ENCODE measurements at regions not wholly inside any gene's neighbourhood (a gene's known extent, or its start where the extent isn't known, plus 50 kb on each side); places are given as distances from the start of the nearest gene placed in this dataset.

GRCh38 chr20:56820984-56821383 is 191.9 kb downstream of the TFAP2C start:
- Histone ChIP-seq H3K4me3 (ENCODE audit: low read length) (no peak overlapping the region), H3K36me3 (ENCODE audit: insufficient read depth, low read length) (no peaks in the 10 kb centered on the region), H3K27me3 (ENCODE audit: insufficient read depth, low read depth, low read length) (no peaks in the 10 kb centered on the region), H3K9ac (ENCODE audit: low read length) (no peak overlapping the region), H3F3A (ENCODE audit: insufficient read depth, low read length, poor library complexity, severe bottlenecking) (no peaks in the 10 kb centered on the region), H2AFZ (ENCODE audit: low read depth, low read length) (no peak overlapping the region), H3K9me2 (ENCODE audit: insufficient read depth, low read length) (no peaks in the 10 kb centered on the region), H4K20me1 (ENCODE audit: insufficient read depth) (no peaks in the 10 kb centered on the region), H3K79me2 (replicated peaks; ENCODE audit: insufficient read depth, low read length) (no peaks in the 10 kb centered on the region), H3K9me3 (ENCODE audit: low read length) (no peaks in the 10 kb centered on the region), H3K4me2 (ENCODE audit: low read length) (no peak overlapping the region), H3K27ac (ENCODE audit: low read length) (no peak overlapping the region)
- TF ChIP-seq TAF1 (IDR thresholded peaks at IDR 0.05; ENCODE audit: low read depth) = no peak
- TF ChIP-seq EZH2 (IDR thresholded peaks at IDR 0.05; ENCODE audit: borderline replicate concordance, insufficient read depth, low read length, poor library complexity, severe bottlenecking) = no peak
- no peak for TF ChIP-seq SMC3 (conservative IDR thresholded peaks at IDR 0.05; ENCODE audit: poor library complexity)
- TF ChIP-seq CTCF (IDR thresholded peaks at IDR 0.05; ENCODE audit: poor library complexity, severe bottlenecking) = no peak
- TF ChIP-seq MXI1 (conservative IDR thresholded peaks at IDR 0.05; ENCODE audit: poor library complexity, severe bottlenecking) = no peak
- no peak for TF ChIP-seq RAD21 (conservative IDR thresholded peaks at IDR 0.05)
- no peak for TF ChIP-seq REST (IDR thresholded peaks at IDR 0.05; ENCODE audit: borderline replicate concordance)
- no peak for TF ChIP-seq POLR2AphosphoS5 (IDR thresholded peaks at IDR 0.05)
- no peak for TF ChIP-seq EP300 (conservative IDR thresholded peaks at IDR 0.05; ENCODE audit: poor library complexity, severe bottlenecking)

GRCh38 chr20:56826306-56826704 is 197.2 kb downstream of the TFAP2C start:
- H4K20me1 ChIP-seq (ENCODE audit: insufficient read depth) = no peaks in the 10 kb centered on the region
- no peak for TF ChIP-seq TAF1 (IDR thresholded peaks at IDR 0.05; ENCODE audit: low read depth)
- TF ChIP-seq REST (IDR thresholded peaks at IDR 0.05; ENCODE audit: borderline replicate concordance) = no peak
- H3K9ac ChIP-seq (ENCODE audit: low read length) = no peak overlapping the region
- no peaks in the 10 kb centered on the region for H3K79me2 ChIP-seq (replicated peaks; ENCODE audit: insufficient read depth, low read length)
- H3K36me3 ChIP-seq (ENCODE audit: insufficient read depth, low read length) = no peaks in the 10 kb centered on the region
- H2AFZ ChIP-seq (ENCODE audit: low read depth, low read length) = no peak overlapping the region
- H3K4me2 ChIP-seq (ENCODE audit: low read length) = no peak overlapping the region
- H3F3A ChIP-seq (ENCODE audit: insufficient read depth, low read length, poor library complexity, severe bottlenecking) = no peaks in the 10 kb centered on the region
- no peak overlapping the region for H3K27ac ChIP-seq (ENCODE audit: low read length)
- no peaks in the 10 kb centered on the region for H3K9me2 ChIP-seq (ENCODE audit: insufficient read depth, low read length)
- H3K4me3 ChIP-seq (ENCODE audit: low read length) = no peak overlapping the region
- H3K27me3 ChIP-seq (ENCODE audit: insufficient read depth, low read depth, low read length) = no peaks in the 10 kb centered on the region
- no peaks in the 10 kb centered on the region for H3K9me3 ChIP-seq (ENCODE audit: low read length)
